HUDEP-2 (cell line): ENCODE measurements at regions not wholly inside any gene's neighbourhood (a gene's known extent, or its start where the extent isn't known, plus 50 kb on each side); places are given as distances from the start of the nearest gene placed in this dataset.

Experiments used
- DNase-seq, 76 experiments: peaks; one replicate each; lab custom pipeline; 2025; ENCODE audit not compliant: unreplicated experiment in 76 of 76; lab: John Stamatoyannopoulos, UW

- DNase-seq = no peak
These were observed 428.2 kb upstream of the IRX4 start for GRCh38 chr5:2310946-2311345.

GRCh38 chr5:2307631-2308030 lies 424.9 kb upstream of the IRX4 start:
- no peak for DNase-seq

- DNase-seq = no peak
These were observed 424.0 kb upstream of the IRX4 start for GRCh38 chr5:2306711-2307110.

DNA sequence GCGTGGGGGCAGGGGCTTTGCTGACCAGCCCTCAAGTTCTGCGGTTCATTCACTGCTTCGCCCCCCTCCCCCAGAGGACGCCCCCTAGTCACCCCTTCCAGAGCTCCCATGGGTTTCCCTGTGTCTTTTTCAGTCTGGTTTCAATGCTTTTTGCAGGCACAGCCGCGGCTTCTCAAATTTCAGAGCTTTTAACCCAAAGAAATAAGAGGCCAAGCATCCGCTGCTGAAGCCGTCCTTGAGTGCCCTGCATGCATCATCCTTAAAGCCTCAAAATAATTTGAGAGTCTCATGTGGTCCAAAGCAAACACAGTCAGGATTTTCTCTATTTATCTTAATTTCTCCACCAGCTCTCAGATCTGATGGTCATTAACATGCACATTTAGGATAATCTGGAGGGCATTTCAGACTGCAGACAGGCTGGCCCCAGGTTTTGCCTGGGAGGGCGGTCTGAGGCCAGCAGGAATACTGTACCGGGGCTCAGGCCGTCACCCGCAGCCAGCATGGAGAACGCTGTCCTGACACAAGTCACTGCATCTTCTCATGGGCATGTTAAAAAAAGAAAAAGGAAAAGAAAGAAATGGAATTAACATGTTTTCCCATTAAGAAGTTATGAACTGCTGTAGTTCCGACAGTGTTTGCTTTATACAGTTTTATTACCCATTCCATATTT lies 420.8 kb upstream of the IRX4 start:
- DNase-seq = no peak

DNA sequence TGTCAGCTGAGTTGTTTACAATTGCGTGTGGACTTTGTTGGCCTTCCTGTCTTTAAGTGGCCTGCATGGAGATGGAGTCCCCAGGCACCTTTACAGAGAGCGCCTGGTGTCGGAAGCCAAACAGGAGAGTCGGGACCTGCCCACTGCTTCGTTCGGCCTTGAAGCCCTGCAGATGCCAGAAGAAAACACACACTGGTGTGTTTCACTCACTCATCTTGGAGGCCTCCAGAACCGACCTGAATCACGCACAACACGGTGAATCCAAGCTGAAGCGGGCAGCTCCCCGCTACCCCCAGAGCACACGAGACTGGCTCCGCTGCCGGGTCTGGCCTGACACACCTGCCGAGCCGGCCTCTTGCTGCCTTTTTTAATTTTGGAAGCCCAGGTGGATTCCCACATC lies 419.4 kb upstream of the IRX4 start:
- DNase-seq = no peak

GRCh38 chr5:2300861-2301574 lies 418.3 kb upstream of the IRX4 start:
- no peak for DNase-seq

GRCh38 chr5:2300421-2300820 lies 417.7 kb upstream of the IRX4 start:
- no peak for DNase-seq

DNA sequence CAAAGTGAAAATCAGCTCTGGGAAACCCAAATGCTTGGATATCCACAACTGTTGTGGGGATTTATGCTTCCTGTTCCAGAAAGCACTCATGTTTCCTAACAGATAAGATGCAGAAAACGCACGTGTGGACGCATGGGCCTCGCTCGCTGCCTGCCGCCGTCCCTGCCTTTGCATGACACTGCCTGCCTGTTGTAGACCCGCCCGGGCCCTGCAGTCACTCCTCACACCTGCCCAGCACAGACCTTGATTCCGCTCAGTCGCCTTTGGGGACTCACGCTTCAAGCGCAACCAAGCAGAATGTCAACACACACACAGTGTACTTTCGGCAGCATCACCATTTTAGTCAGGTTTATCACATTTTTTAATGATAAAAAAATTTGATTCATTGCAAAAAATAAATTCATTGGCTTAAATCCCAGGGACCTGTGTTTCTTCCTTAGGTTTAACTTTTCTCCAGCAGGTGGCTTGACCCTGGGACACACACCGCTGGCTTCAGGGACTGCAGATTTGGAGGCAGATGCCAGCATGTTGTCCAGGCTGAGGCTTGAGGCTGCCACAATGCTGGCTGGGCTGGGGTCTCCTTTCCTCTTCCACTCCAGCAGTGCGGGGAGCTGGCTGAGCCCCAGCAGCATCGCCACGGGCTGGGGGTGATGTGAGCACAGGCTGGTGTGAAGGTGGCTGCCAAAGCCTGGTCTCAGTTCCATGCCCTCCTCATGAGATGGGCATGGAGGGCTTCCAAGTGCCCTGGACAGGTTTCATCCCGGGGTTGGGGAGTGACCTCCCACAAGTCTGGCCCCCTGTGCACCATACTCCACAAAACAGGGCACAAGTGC lies 416.9 kb upstream of the IRX4 start:
- DNase-seq = no peak

- DNase-seq = no peak
These were observed 416.1 kb upstream of the IRX4 start for GRCh38 chr5:2298781-2299180.

DNA sequence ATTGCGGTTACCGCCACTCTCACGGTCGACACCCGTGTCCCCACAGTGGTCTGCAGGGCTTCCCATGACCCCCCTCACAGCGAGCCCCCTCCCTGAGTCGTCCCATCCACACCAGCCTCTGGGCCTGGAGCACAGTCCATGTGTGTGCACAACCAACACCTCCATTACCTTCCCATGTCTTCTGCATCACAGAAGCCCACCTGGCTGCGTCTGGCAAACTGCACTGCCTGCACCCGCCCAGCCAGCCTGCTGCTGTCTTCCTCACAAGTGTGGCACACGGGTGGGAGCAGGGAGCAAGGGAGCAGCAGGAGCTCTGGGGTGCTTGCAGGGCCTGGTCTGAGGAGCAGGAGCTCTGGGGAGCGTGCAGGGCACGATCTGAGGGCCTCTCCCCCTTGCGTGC lies 415.3 kb upstream of the IRX4 start:
- no peak for DNase-seq

DNA sequence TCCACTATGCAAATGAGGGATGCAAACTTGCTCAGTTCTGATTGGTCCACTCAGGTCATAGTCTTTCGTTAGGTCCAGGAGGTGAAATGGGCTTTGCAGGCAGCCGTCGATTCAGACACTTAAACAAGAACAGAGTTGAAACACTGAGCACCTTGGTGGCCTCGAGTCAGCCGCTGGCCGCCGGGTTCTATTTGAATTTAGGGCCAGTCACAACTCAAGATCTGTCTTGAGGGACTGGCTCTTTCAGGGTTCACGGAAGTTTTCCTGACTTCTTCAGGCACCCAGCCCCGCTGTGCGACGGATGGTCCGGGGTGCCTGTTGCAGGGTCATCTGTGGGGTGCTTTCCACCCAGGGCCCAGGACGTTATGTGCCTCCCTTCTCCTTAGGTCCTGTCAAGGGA lies 412.8 kb upstream of the IRX4 start:
- no peak for DNase-seq

- no peak for DNase-seq
These were observed 411.2 kb upstream of the IRX4 start for GRCh38 chr5:2293906-2294305.

- no peak for DNase-seq
These were observed 408.6 kb upstream of the IRX4 start for GRCh38 chr5:2291146-2291840.

DNA sequence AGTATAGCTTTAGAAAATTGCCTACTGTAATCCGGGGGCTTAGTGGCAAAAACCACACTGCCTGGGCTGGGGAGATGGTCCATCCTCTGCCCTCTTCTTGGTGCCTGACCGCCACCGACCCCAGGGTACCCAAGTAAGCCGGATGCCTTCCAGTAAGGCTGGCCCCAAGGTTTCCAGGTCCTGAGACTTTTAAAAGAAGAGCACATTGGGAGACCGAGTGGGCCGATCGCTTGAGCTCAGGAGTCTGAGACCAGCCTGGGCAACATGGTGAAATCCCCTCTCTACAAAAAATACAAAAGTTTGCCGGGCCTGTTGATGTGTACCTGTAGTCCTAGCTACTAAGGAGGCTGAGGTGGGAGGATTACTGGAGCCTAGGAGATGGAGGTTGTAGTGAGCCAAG lies 406.7 kb upstream of the IRX4 start:
- DNase-seq = no peak

DNA sequence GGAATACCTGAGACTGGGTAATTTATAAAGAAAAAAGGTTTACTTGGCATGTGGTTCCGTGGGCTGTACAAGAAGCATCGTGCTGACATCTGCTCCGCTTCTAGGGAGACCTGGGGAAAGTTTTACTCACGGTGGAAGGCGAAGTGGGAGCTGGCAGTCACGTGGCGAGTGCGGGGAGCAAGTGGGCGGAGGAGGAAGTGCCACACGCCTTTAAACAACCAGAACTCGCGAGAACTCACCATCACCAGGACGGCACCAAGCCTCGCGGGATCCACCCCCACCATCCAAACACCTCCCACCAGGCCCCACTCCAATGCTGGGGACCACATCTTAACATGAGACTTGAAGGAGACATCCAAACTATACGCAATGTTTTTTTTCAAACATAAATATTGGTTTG lies 406.2 kb upstream of the IRX4 start:
- DNase-seq = no peak

- no peak for DNase-seq
These were observed 405.7 kb upstream of the IRX4 start for GRCh38 chr5:2288466-2288865.

- no peak for DNase-seq
These were observed 403.5 kb upstream of the IRX4 start for GRCh38 chr5:2286250-2286649.

DNA sequence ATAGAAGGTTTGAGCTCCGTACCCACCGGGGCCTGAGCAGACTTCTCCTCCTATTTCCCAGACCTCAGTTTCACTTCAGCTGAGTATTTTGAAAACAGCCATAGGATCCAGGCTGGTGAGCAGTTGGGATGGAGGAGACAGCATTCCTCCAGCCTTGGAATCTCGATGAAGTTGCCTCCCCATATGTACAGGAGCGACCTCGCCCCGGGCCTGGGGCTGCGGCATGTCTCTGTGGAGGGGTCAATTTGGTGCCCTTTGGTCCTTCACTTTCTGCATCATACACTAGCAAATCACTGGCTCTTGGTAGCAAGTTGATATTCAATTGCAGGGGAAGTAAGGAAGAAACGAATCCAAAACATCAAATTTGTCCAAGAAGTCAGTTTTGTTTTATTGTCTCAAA lies 402.0 kb upstream of the IRX4 start:
- no peak for DNase-seq

DNA sequence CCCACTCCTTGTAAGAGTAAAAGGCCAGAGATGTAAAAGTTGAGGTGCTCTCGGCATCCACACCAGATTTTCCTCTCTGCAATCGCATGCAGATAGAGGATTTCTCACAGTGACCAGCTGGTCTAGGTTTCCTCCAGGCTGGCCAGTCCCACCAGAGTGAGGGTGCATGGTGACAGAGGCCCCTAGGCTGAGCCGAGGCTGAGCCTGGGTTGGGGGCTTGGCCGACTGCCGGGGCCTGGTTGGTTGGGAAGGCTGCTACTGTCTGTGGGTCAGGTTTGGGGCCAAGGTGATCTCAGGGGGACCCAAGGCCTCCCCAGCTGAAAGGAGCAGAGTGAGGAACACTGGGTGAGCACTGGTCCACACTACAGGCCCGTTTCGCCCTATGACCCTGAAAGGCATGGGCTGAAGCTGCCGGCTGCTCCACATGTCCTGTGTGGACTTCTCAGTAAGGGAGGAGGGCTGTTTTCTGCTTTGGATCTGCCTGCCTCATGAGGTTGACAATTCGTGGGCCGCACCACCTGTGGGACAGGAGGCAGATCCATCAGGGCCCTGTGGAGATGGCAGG lies 400.8 kb upstream of the IRX4 start:
- DNase-seq = no peak

DNA sequence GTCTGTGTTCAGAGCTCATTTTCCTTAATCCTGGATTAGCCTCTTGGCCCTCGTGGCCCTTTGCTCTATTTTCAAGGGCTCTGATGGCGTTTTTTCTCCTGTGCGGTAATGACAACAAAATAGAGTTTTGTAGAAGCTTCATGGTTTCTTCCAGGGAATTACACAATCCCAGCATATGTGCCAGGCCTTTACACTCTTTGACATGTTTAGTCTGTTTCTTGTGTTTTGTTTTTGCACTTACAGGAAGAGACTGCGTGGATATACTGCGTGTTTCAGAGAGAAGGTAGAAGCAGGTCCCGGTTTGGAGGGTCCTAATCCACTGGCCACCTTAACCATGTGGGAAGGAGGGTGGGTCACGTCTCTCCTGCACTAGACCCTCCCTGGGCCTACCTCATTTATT lies 400.2 kb upstream of the IRX4 start:
- DNase-seq = no peak
